ENCODE measurements at regions not wholly inside any gene's neighbourhood (a gene's known extent, or its start where the extent isn't known, plus 50 kb on each side); places are given as distances from the start of the nearest gene placed in this dataset.

DNA sequence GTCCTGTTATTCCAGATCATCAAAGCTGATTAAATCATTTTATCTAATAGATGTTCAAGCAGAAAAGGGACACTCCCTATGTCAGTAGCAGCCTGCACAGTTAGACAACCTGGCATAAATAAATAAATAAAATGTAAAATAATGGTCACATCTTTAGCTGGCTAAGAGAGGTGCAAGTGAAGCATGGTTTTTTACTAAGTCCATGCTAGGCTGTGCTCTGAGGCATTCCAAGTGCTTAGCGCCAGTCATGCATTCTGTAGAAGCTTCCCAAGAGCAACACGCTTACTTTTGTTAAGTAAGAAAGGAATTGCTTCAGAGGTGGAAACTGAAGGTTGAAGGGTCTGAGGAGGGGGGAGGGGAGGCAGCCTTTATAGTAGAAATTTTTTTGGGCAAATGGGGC is 351.2 kb downstream of the CDH2 start:
- DNase-seq, result no peak

DNA sequence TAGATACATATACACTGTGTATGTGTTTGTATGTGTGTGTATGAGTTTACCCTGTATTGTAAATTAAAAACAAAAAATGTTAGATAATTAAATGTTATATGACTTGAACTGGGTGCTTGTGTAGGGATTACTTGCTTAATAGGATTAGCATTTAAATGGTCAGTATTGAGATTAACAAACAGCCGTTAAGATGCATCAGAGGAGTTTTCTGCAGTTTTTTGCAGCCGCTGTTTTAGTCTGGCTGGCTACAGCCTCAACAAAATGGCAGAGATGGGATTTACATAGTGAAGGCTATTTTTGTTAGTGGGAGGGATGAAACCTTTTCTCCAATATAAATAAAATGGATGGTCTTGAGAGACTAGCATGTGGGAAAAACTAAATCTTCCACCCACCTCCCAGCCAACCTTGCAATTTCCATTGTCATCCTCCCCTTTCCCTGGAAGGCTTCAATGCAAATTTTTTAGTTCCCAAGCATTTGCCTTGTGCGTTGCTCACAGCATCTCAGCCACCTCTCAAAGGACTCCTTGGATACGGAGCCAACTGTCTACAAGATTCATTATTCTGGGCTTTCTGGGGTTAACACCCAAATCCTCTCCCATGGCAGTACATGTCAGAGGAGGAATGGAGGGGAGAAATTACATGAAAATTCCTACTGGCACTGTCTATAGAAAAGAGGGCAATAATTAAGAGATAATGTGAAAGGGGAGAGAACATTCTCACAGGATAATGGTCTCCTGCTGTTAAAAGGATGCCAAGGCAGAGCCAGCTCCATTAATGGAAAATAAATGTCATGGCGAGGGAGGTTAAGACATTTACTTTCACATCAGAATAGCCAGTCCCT is 351.9 kb downstream of the CDH2 start:
- no peak for DNase-seq

DNA sequence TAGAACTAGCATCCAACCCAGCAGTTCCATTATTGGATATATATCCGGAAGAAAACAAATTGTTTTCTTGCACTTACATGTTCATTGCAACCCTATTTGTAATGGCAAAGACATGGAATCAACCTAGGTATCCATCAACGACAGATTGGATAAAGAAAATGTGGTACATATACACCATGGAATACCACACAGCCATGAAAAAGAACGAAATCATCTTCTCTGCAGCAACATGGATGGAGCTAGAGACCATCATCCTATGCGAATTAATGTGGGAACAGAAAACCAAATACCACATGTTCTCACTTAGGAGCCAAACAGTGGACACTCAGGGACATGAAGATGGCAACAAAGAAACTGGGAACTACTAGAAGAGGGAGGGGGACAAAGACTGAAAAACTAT is 352.7 kb downstream of the CDH2 start:
- DNase-seq, result no peak

DNA sequence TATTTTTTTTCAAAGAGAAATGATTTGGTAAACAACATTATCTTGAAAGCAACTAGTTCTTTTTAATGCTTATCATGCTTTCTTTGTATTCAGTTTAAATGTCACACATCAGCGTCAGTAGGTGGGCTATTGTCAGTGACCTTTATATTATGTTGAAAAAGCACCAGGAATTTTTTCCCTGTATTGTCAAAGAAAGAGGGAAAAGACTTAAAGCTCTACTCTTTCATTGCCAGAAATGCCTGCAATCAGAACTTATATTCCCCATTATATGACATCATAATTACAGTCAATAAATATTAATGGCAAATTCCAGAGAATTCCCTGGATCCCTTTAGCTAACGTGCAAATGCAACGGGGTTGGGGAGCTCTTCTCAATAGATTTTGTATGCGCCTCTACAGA is 353.9 kb downstream of the CDH2 start:
- DNase-seq, result no peak

DNA sequence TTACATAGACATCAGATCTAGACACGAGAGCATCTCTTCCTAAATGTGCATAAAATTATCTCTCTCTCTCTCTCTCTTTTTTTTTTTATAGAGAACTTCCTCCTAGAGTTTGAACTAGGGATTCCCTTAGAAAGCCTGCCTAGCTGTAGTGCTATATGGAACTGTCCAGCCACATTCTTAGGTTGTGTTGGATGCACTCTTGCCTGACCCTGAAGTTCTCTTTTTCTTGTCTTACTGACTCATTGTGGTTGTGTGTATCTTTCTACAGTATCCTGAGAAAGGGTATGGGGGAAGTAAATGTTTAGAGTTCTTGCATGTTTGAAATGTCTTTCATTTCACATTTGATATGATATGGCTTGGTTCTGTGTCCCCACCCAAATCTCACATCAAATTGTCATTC is 368.2 kb downstream of the CDH2 start:
- DNase-seq, result no peak

DNA sequence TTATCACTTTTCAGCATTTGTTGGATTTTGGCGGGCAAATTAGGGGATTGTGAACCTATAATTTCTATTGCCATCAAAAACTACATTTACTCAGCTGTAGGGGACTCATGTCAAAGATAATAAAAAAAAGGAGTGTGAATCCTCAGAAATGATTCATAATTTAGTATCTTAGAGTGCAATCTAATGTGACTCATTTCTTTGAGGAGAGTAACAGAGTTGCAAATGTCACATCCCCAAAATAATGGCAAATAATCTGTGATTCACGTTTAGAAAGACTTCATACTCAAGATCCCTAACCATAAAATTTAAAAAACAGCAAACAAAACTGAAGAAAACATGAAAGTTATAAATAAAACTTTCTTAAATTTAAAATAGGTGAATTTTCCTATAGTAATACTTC is 373.0 kb downstream of the CDH2 start:
- no peak for DNase-seq

DNA sequence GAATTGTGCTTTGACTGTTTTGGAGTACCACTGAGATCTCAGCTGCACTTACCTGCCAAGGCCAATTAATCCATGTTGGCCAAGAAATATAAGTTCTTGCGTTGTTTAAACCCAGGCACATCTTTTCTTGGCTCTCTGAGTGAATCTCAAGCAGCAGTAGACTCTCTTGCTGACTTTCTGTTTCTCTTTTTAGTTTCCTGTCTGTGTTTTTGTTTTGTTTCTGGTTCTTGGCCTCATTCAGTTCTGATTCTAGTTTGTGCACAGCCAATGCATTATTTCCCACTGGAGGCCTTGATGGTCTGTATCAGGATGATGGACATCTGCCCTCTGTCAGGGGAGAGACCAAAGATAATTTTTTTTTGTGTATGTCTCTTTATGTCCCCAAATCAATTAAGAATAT is 379.4 kb downstream of the CDH2 start:
- DNase-seq, result no peak

DNA sequence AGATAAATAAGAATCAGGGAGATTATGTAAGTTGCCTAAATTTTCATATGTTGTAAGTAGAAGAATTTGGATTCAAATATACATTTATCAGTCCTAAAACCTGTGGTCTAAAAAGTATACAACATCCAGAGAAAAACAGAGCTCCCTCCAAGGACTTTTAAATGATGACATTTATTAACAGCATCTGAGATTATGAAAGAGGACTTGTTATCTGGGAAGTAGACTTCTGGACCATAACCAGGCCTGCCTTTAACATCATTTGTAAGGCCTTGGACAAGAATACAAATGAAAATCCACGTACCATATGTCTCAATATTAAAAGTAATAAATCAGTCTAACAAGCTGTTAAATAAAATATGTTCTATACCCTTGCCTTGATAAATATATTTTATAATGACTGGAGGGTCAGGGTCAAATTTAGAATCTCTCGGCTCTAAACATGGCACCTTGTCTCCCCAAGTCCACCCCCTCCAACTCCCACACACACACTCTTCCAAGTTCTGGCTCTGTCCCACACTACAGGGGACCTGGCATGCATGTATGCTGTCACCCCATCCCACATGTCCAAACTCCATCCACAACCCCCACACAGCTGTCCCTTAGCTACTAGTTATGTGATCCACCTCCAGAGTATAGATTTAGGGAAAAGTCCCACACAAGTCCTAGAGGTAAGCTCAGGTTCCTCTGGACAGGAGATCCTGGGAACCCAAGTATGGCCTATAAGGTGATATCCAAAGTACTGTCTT is 382.6 kb downstream of the CDH2 start:
- no peak for DNase-seq

DNA sequence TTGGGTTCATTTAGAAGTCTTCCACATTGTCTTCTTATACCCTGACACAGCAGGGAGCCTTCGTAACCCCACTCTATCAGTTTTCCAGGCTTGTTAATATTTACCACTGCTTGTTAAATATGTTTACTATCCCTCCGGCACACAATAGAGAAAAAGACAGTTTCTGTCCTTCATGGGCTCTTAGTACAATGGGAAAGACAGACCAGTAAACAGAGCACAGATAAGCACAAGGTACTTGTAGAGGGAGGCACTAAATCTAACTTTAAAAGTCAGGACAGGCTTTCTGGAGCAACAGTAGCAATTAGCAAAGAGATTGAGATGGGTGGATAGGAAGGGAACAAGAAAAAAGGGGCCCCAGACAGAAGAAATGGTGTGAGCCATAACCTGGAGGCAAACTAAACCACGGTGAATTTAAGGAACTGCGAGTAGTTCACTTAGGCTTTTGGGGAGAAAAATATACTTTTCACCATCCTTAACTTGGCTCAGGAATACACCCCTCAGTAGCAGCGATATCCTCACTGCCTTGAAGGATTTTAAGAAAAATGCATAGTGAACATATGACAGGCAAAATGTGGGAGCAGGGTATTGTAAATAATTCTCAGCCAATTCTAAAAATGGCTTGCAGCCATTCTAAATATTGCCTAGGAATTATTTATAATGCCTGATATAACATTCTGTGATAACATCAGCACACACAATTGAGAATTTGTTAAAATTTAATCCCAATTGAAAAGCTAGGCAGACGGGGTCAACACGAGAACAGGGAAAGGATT is 383.7 kb downstream of the CDH2 start:
- no peak for DNase-seq

DNA sequence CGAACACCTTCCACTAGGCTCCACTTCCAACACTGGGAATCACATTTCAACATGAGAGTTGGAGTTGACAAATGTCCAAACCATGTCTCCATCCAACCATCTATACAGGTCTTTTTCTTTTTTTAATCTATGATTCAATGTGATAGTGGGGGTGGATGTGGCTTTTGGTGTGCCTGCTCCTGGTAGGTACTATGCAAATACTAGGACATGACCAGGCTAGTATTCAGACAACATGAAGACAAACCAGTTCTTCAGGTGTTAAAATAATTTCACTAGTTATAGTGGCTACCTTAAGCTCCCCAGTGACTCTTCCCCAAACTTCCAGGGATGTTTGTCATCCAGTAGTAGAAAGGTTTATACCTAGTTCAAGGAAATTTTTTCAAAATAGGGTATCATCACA is 387.5 kb downstream of the CDH2 start:
- no peak for DNase-seq

DNA sequence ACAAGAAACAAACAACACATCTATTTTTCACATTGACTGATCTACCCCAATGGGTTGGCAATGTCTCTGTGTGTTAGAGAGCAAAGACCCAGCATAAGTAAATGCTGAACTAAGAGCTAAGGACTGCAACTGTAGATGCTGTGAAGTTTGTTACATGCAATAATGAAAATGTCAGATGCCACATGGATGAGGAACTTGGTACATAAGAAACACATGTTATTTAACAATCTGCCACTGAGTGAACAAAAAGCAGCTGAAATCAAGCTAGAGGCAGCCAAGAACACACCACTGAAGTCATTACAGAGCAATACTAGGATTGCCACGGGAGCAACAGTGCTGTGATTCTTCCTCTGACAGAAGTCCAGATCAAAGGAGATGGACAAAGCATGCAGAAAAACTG is 389.4 kb downstream of the CDH2 start:
- DNase-seq, result no peak

DNA sequence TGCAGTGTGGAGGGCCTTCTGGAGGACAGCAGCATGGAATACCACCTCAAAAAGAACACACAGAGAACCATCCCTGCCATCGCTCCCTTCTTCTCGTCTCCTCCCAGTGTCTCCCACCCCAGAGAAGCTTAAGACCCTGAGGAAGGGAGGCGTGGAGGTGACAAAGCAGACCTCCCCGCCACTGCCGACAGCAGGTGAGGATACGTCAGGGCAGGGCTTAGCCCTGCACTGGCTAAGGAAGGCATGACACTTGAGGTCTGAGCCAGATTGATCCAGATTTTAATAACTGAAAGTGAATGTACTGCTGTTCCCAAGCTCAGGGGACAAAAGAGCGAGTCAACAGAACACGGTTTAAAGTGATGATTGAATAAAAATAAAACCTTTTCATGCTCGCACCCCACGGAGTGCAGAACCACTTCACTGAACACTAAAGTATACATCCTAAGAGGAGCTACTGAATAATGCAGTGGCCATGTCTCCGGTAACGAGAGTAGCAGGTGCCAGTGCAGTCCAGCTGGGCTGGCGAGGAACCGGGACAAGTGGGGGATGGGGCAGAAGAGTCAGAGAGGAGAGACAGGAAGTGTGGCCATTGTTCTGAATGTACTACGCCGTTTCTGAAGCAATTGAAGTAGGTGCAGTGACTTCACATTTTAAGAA is 391.0 kb downstream of the CDH2 start:
- DNase-seq, result no peak

DNA sequence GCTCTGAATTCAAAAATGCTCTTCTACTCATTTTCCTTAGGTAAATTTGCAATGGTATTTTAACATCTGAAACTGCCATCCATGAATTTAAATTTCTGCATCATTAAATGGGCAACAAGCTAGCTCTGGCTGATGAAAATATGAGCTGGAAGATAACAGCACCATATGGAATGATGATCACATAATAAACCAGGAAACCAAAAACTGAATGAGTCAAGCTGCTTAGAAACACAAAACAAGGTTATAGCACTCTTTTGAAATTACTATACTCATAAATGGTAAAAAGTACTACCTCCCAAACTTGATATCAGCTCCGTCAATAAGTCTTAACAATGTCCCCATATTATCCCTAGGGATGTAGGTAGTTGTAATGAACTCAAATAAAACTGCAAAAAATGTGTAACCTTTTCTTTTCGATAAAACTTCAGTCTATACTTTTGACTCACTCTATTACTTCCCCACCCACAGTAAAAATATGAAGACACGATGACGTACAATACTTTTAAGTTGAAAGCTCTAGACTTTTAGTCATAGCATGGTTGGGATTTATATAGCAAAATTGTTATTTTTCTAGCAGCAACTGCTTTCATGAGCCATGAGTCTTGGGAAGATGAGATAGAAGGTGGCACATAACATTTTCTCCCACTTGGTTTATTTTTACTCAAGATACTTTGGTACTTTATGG is 396.7 kb downstream of the CDH2 start:
- no peak for DNase-seq

DNA sequence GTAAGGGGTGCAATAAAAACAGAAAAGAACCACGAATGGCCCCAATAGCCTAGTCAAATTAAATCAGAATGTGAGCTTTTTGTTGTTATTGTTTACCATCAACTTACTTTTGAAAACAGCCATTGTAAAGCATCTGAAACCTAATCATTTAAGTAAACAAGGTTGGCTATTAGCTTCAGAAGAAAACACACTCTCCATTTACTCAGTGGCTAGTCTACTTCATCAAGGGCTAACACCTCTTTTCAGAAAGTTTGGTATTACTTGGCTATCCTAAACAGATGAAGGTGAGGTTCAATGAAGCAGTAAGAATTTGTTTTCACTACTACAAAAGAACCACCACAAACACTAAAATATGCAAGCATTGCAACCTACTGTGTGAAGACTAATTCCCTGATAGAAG is 398.0 kb downstream of the CDH2 start:
- DNase-seq, result no peak

DNA sequence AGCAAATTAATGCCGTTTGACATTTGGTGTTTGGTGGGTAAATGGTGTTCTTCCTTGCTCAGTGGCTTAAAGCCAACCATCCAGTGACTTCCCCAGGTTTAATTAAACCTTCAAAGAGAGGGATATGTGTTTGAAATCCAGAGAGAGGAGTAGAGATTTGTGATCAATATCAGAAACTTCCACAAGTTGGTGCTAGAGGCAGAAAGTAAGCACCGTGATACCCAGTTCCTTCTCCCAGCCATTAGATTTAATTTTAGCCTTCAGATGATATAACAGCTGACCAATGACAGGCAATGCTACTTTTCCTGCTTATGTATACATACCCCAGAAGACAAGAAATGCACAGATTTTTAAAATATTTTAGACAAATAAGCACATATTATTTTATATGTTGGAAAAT is 398.5 kb downstream of the CDH2 start:
- no peak for DNase-seq

DNA sequence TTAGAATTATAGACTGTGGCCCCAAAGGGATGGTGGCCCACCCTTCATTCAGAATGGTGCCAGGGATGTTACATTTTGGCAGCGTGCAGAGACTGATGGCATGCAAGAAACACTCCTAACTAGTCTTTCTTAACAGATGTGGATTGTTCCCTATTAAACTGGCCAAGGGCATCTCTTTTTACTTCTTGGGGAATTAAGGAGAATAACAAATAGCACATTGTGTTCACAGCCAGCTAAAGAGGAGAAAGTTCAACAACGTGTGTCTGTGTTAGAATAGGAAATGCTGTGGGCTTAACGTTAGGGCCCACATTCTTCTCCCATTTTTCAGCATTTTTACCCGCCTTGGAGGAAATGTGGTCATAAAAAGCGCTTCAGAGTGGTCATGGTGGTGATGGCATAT is 404.8 kb downstream of the CDH2 start:
- DNase-seq, result no peak

DNA sequence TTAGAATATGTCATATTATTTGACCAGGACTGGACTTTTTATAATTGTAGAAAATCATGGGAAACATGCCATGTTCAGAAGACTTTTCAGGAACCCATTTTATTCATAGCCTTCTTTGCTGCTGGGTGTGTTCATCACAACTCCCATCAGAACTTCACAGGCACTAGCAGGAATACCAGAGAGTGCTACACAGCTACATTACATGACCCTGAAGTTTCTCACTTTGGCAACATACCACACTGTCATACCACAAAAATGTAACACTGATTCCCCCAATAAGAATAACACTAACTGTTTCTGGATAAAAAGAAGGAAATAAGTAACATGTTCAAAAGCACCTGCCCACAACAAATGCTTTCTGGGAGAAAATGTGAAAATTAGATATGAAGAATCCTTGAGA is 405.4 kb downstream of the CDH2 start:
- no peak for DNase-seq

DNA sequence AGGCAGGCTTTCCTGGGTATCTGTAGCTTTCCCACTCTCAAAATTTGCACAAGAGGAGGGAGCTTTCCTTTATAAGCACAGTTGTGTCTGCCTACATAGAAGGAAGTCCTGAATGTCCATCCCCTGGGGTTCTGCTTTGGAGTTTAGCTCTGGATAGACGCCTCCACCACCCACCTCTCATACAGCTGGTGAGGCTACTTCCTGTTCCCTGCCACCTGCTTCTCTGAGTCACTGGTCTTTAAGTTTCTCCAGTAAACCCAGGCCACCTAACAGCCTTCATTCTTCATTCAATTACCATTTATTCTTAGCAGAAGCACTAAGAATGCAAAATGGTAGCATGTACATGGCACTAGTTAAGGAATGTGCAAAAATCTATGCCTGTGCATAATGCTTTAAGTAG is 407.8 kb downstream of the CDH2 start:
- no peak for DNase-seq

DNA sequence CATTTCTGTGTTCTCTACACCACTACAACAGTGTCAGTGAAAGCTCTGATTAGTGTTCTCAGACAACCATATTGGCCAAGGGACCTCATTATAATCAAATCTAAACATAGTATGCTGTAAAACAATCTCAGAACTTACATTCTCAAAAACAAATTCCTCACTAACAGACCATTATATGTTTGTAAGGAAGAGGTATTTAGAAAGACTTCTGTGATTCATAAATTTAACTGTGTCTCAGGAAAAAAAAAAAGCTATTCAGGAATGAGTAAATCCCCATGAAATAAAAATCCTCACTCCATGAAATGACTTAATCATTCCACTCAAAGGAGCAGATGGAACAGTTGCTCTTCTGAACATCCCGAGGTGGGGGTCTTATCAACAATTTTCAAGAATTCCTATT is 413.0 kb downstream of the CDH2 start:
- no peak for DNase-seq

DNA sequence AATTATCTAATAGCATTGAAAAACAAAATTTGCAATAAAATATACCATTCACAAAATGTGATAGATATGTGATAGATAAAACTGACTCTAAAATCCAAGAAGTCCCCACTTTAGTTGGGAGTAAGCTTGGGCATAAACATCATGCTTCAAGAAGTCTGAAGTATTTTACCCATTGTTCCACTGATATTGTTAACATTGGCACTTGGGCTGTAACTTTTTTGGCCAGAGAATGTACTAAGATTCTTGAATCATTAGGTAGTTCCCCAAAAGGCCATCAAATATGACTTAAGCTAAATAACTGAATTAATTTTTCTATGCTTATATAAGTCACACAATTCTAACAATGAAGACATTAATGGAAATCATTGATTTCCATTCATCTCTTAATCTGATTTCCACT is 413.6 kb downstream of the CDH2 start:
- no peak for DNase-seq

DNA sequence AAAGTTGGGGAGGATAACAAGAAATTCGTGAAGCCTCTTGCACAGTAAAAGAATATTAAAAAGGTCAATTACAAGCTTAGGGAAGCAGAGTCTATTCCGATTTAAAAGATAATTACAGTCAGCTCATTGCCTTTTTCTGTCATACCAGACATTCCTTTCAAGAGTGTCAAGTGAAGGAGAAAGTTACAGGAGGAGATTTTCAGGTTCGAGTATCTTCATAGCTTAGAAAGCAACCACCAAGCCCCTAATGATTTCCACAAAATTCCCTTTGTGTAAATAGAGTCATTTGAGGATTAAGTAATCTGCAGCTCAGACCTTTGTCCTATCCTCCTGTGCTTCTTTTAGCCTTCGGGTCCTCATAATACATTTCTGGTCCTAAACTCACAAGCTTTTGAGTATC is 414.9 kb downstream of the CDH2 start:
- no peak for DNase-seq

DNA sequence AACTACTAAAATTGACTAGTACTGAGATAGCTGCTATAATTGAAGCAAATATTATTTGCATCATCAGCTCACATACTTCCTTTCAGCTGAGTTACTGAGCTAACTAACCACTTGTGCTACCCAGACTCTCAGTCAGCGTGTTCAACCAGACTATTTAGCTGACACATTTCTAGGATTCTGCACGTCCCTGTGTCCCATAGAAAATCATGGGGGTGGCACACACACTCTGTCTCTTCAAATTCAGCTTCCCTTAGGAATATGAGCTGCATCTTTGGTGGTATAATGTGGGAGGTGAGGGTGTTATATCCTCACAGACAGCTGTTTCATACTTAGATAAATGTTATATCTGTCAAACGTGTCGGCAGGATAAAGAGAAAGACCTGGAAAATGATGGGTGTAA is 424.0 kb downstream of the CDH2 start:
- no peak for DNase-seq

DNA sequence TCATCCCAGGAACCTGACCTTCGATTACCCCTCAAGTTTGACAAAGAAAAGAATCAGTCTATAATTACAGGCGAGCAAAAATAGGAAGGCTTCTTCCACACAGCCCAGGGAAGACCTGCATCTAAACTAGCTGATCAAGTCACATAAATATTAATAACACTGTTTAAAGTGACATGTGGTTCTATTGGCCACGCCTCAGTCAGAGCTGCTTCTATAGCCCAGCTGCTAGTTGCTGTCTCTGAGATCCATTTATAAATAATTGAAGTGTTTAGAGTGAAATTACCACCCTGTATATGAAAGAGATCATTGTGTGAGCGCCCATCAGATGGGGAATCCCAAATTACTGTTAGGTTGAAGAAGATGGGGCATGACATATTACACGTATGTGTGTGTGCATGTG is 426.0 kb downstream of the CDH2 start:
- DNase-seq, result no peak
